H1 (cell line): ENCODE measurements at regions not wholly inside any gene's neighbourhood (a gene's known extent, or its start where the extent isn't known, plus 50 kb on each side); places are given as distances from the start of the nearest gene placed in this dataset.

Experiments used
- CTCF ChIA-PET: fragments of 300-600 bp; sonication (Branson Sonifier 250); formaldehyde crosslinking; loops from one replicate; lab custom pipeline; 2021; ENCODE audit not compliant: partially characterized antibody; lab: Charles Lee
- POLR2A ChIA-PET: fragments of 300-600 bp; sonication (Branson Sonifier 250); formaldehyde crosslinking; loops from one replicate; lab custom pipeline; 2021; ENCODE audit warnings: inconsistent platforms; ENCODE audit not compliant: partially characterized antibody; lab: Charles Lee
- DNase-seq, 2 experiments: peaks; one replicate each; pipeline versions ENCODE4 v3.0.0 to v3.0.0-alpha.2; 2010 to 2022; ENCODE audit warnings: low spot score in 2 of 2, low read depth in 1 of 2, mixed read lengths in 1 of 2
- FAIRE-seq: peaks from 2 replicates; lab custom pipeline; 2011; peaks lifted over from hg19 to GRCh38; lab: Jason Lieb, UNC
- H2AFZ ChIP-seq: 2 replicates; pipeline ENCODE4 v1.8.1; 2012; ENCODE audit warnings: low read length, inconsistent platforms
- H2AK5ac ChIP-seq: 2 replicates; pipeline ENCODE4 v1.6.1; 2013; ENCODE audit warnings: low read depth, low read length
- H2BK120ac ChIP-seq: replicated peaks from 2 replicates; pipeline ENCODE3; 2013; ENCODE audit warnings: low read depth, low read length, inconsistent platforms
- H2BK12ac ChIP-seq: 2 replicates; pipeline ENCODE4 v1.6.1; 2013; ENCODE audit warnings: low read depth, low read length
- H2BK15ac ChIP-seq: 2 replicates; pipeline ENCODE4 v1.6.1; 2013; ENCODE audit warnings: low read length
- H2BK20ac ChIP-seq: 2 replicates; pipeline ENCODE4 v1.6.1; 2013; ENCODE audit warnings: low read length
- H2BK5ac ChIP-seq: 2 replicates; pipeline ENCODE4 v1.6.1; 2013; ENCODE audit warnings: low read depth, low read length
- H3K14ac ChIP-seq: 2 replicates; pipeline ENCODE4 v1.6.1; 2013; ENCODE audit warnings: inconsistent platforms; ENCODE audit not compliant: insufficient read length
- H3K18ac ChIP-seq: 2 replicates; pipeline ENCODE4 v1.6.1; 2013; ENCODE audit warnings: low read length; ENCODE audit errors: extremely low read depth
- H3K23ac ChIP-seq: 2 replicates; pipeline ENCODE4 v1.6.1; 2013; ENCODE audit warnings: inconsistent platforms; ENCODE audit not compliant: insufficient read length
- H3K23me2 ChIP-seq: 2 replicates; pipeline ENCODE4 v1.6.1; 2013; ENCODE audit warnings: low read depth, low read length
- H3K27ac ChIP-seq: 2 replicates; pipeline ENCODE4 v1.6.1; 2011; ENCODE audit warnings: low read depth, low read length, inconsistent platforms
- H3K27me3 ChIP-seq, 4 experiments: replicated peaks in 1 of 4; 1 replicate in 1 of 4; 2 replicates in 3 of 4; pipeline versions ENCODE4 v1.6.1 to v1.8.1; 2011 to 2013; ENCODE audit warnings: low read length in 3 of 4, mild to moderate bottlenecking in 3 of 4, inconsistent platforms in 2 of 4, mixed read lengths in 2 of 4, moderate library complexity in 1 of 4; ENCODE audit not compliant: control insufficient read depth in 3 of 4, insufficient read depth in 3 of 4; ENCODE audit errors: extremely low read depth in 1 of 4
- H3K36me3 ChIP-seq, 4 experiments: 2 replicates each; pipeline versions ENCODE4 v1.6.1 to v1.8.1; 2011 to 2013; ENCODE audit warnings: mild to moderate bottlenecking in 4 of 4, low read length in 3 of 4, moderate library complexity in 2 of 4, control low read depth in 1 of 4, inconsistent platforms in 1 of 4; ENCODE audit not compliant: insufficient read depth in 4 of 4, control insufficient read depth in 2 of 4
- H3K4ac ChIP-seq: replicated peaks from 2 replicates; pipeline ENCODE3; 2013; ENCODE audit warnings: low read length, low read depth, mixed read lengths, inconsistent platforms; ENCODE audit not compliant: insufficient read length
- H3K4me1 ChIP-seq, 4 experiments: replicated peaks in 1 of 4; 1 replicate in 1 of 4; 2 replicates in 3 of 4; pipeline versions ENCODE4 v1.6.1 to v1.8.1; 2011 to 2013; ENCODE audit warnings: low read length in 3 of 4, inconsistent platforms in 2 of 4, mixed read lengths in 1 of 4; ENCODE audit not compliant: insufficient read depth in 4 of 4, control insufficient read depth in 3 of 4
- H3K4me2 ChIP-seq, 2 experiments: 2 replicates each; pipeline versions ENCODE4 v1.6.1 to v1.8.1; 2011 to 2013; ENCODE audit warnings: low read depth in 2 of 2, low read length in 2 of 2, control low read depth in 1 of 2, inconsistent platforms in 1 of 2, mild to moderate bottlenecking in 1 of 2; ENCODE audit not compliant: insufficient read depth in 1 of 2
- H3K4me3 ChIP-seq, 4 experiments: fragments of 200-600, 300-600 bp in 1 of 4; sonication (generic), shearing (Covaris generic), sonication (Bioruptor Twin) in 1 of 4; 2 replicates each; pipeline versions ENCODE4 v1.5.1 to v1.8.1; 2011 to 2016; ENCODE audit warnings: low read length in 4 of 4, low read depth in 3 of 4, control low read depth in 2 of 4, inconsistent platforms in 2 of 4, mild to moderate bottlenecking in 2 of 4, mixed read lengths in 1 of 4, moderate library complexity in 1 of 4; ENCODE audit not compliant: insufficient read depth in 2 of 4; ENCODE audit errors: extremely low read depth in 1 of 4
- H3K56ac ChIP-seq: replicated peaks from 2 replicates; pipeline ENCODE3; 2013; ENCODE audit warnings: low read depth, mild to moderate bottlenecking, mixed read lengths, low read length, inconsistent platforms; ENCODE audit not compliant: insufficient read length
- H3K79me1 ChIP-seq: 2 replicates; pipeline ENCODE4 v1.6.1; 2013; ENCODE audit warnings: low read depth, low read length, control low read depth
- H3K79me2 ChIP-seq, 2 experiments: 2 replicates each; pipeline versions ENCODE4 v1.6.1 to v1.8.1; 2012 to 2013; ENCODE audit warnings: low read length in 2 of 2, mild to moderate bottlenecking in 2 of 2, inconsistent platforms in 1 of 2; ENCODE audit not compliant: insufficient read depth in 2 of 2, control insufficient read depth in 1 of 2
- H3K9ac ChIP-seq, 4 experiments: replicated peaks in 1 of 4; 1 replicate in 1 of 4; 2 replicates in 3 of 4; pipeline versions ENCODE4 v1.6.1 to v1.8.1; 2011 to 2013; ENCODE audit warnings: low read depth in 3 of 4, low read length in 3 of 4, control low read depth in 2 of 4, mild to moderate bottlenecking in 2 of 4, moderate library complexity in 2 of 4, inconsistent platforms in 1 of 4; ENCODE audit errors: extremely low read depth in 1 of 4
- H3K9me3 ChIP-seq, 2 experiments: 2 replicates each; pipeline versions ENCODE4 v1.6.1 to v1.8.1; 2012 to 2013; ENCODE audit warnings: mild to moderate bottlenecking in 2 of 2, moderate library complexity in 2 of 2, control low read depth in 1 of 2, inconsistent platforms in 1 of 2, low read depth in 1 of 2, low read length in 1 of 2, mixed read lengths in 1 of 2; ENCODE audit not compliant: insufficient read depth in 2 of 2
- H4K20me1 ChIP-seq, 2 experiments: replicated peaks in 1 of 2; 2 replicates each; pipeline versions ENCODE3 to v1.8.1; 2011 to 2013; ENCODE audit warnings: inconsistent platforms in 2 of 2, low read length in 2 of 2, mild to moderate bottlenecking in 1 of 2; ENCODE audit not compliant: insufficient read depth in 2 of 2, control insufficient read depth in 1 of 2
- H4K5ac ChIP-seq: 2 replicates; pipeline ENCODE4 v1.6.1; 2013; ENCODE audit warnings: low read length, low read depth, mixed read lengths, inconsistent platforms; ENCODE audit not compliant: insufficient read length
- H4K8ac ChIP-seq: 2 replicates; pipeline ENCODE4 v1.8.0; 2013; ENCODE audit warnings: mild to moderate bottlenecking, moderate library complexity, low read length, inconsistent platforms; ENCODE audit not compliant: insufficient read depth; ENCODE audit errors: extremely low read depth
- H4K91ac ChIP-seq: replicated peaks from 2 replicates; pipeline ENCODE3; 2013; ENCODE audit warnings: low read length, mixed read lengths, inconsistent platforms; ENCODE audit not compliant: insufficient read length
- FOSL1 ChIP-seq: IDR thresholded peaks from 2 replicates; pipeline ENCODE4 v1.6.1; 2011; ENCODE audit warnings: mild to moderate bottlenecking, low read depth, low read length, moderate library complexity; ENCODE audit not compliant: insufficient read depth
- MAFK ChIP-seq: IDR thresholded peaks from 2 replicates; pipeline ENCODE4 v1.6.1; 2012; ENCODE audit warnings: low read depth, mild to moderate bottlenecking, improper control_type of control experiment, low read length
- POU5F1 ChIP-seq: IDR thresholded peaks from 2 replicates; pipeline ENCODE4 v1.6.1; 2011; ENCODE audit warnings: low read depth, mild to moderate bottlenecking, low read length, moderate library complexity
- RAD21 ChIP-seq, 2 experiments: IDR thresholded peaks in 1 of 2; conservative IDR thresholded peaks in 1 of 2; 2 replicates each; pipeline ENCODE4 v1.6.1; 2011; ENCODE audit warnings: low read depth in 2 of 2, low read length in 2 of 2, improper control_type of control experiment in 1 of 2, inconsistent platforms in 1 of 2, mild to moderate bottlenecking in 1 of 2, moderate library complexity in 1 of 2
- SP1 ChIP-seq: IDR thresholded peaks from 2 replicates; pipeline ENCODE4 v1.6.1; 2011; ENCODE audit warnings: low read depth, low read length
- ZNF274 ChIP-seq: IDR thresholded peaks from 2 replicates; pipeline ENCODE4 v1.7.0; 2012; ENCODE audit warnings: low read length, borderline replicate concordance; ENCODE audit errors: extremely low read depth
- WGBS, 2 experiments: shearing (Covaris generic) in 1 of 2; methylation state at CpG; one replicate each; pipeline versions ENCODE4 v1.1.6 to v1.1.7; 2013 to 2015; ENCODE audit warnings: low lambda C conversion rate in 2 of 2, mixed read lengths in 2 of 2, inconsistent platforms in 1 of 2, low coverage in 1 of 2, missing lambda C conversion rate in 1 of 2; ENCODE audit not compliant: insufficient replicate concordance in 2 of 2, insufficient coverage in 1 of 2, insufficient read length in 1 of 2; ENCODE audit errors: extremely low coverage in 1 of 2, missing lambda C conversion rate in 1 of 2; 5-methylcytosine and 5-hydroxymethylcytosine counted together
- TF ChIP-seq, protein P1 (sequence below), 3 experiments: IDR thresholded peaks; 1 replicate in 2 of 3; 2 replicates in 1 of 3; pipeline versions ENCODE4 v1.5.1 to v1.6.1; 2011; ENCODE audit warnings: low read length in 3 of 3, mild to moderate bottlenecking in 3 of 3, inconsistent platforms in 2 of 3, low read depth in 1 of 3, moderate library complexity in 1 of 3; ENCODE audit not compliant: insufficient read depth in 1 of 3; ENCODE audit errors: control extremely low read depth in 1 of 3
- TF ChIP-seq, protein P2 (sequence below): IDR thresholded peaks from 2 replicates; pipeline ENCODE4 v1.6.1; 2011; ENCODE audit warnings: low read length, improper control_type of control experiment
- TF ChIP-seq, protein P3 (sequence below): IDR thresholded peaks from 2 replicates; pipeline ENCODE4 v1.6.1; 2011; ENCODE audit warnings: low read depth, mild to moderate bottlenecking, low read length; ENCODE audit not compliant: insufficient read depth

GRCh38 chr6:3601570-3601969 is 144.7 kb upstream of the SLC22A23 start:
- ChIA-PET CTCF (interaction anchor here (0.6 to 1.0 kb wide), 2 partner anchors 11 to 320 kb away, joined by 3 read pairs; no protein-coding TSS in a partner anchor), POLR2A (no interaction called here)
- Histone ChIP-seq H3K4ac (no peak overlapping the region), H2BK120ac (no peak overlapping the region), H2AFZ (no peak overlapping the region), H3K23ac (no peak overlapping the region), H3K9ac (no peak overlapping the region), H3K4me1 (no peaks in the 10 kb centered on the region), H4K8ac (no peak overlapping the region), H2BK15ac (no peak overlapping the region), H2BK20ac (no peak overlapping the region), H3K79me1 (no peaks in the 10 kb centered on the region), H3K14ac (no peak overlapping the region), H3K79me2 (no peaks in the 10 kb centered on the region), H4K91ac (no peak overlapping the region), H3K9me3 (no peaks in the 10 kb centered on the region), H4K5ac (no peak overlapping the region), H2AK5ac (no peak overlapping the region), H3K56ac (no peak overlapping the region), H3K36me3 (no peaks in the 10 kb centered on the region), H3K27ac (no peak overlapping the region), H2BK5ac (no peak overlapping the region), H3K4me3 (no peak overlapping the region), H3K23me2 (no peaks in the 10 kb centered on the region), H2BK12ac (no peak overlapping the region), H3K27me3 (no peaks in the 10 kb centered on the region), H3K18ac (no peak overlapping the region), H4K20me1 (no peaks in the 10 kb centered on the region), H3K4me2 (no peak overlapping the region)
- FAIRE-seq: no peak
- WGBS, 2 experiments: 90% methylated on average over 3 of the region's 3 CpGs; no CpG with 5 or more reads in 1 of the 2 experiments
- DNase-seq: no peak
- TF ChIP-seq, protein P1, sequence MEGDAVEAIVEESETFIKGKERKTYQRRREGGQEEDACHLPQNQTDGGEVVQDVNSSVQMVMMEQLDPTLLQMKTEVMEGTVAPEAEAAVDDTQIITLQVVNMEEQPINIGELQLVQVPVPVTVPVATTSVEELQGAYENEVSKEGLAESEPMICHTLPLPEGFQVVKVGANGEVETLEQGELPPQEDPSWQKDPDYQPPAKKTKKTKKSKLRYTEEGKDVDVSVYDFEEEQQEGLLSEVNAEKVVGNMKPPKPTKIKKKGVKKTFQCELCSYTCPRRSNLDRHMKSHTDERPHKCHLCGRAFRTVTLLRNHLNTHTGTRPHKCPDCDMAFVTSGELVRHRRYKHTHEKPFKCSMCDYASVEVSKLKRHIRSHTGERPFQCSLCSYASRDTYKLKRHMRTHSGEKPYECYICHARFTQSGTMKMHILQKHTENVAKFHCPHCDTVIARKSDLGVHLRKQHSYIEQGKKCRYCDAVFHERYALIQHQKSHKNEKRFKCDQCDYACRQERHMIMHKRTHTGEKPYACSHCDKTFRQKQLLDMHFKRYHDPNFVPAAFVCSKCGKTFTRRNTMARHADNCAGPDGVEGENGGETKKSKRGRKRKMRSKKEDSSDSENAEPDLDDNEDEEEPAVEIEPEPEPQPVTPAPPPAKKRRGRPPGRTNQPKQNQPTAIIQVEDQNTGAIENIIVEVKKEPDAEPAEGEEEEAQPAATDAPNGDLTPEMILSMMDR (IDR thresholded peaks at IDR 0.05; ENCODE audit: control extremely low read depth in 1 of 3, insufficient read depth in 1 of 3, low read depth in 1 of 3, low read length in 3 of 3): no peak
- TF ChIP-seq ZNF274: no peak
- no peak for TF ChIP-seq MAFK
- TF ChIP-seq, protein P2, sequence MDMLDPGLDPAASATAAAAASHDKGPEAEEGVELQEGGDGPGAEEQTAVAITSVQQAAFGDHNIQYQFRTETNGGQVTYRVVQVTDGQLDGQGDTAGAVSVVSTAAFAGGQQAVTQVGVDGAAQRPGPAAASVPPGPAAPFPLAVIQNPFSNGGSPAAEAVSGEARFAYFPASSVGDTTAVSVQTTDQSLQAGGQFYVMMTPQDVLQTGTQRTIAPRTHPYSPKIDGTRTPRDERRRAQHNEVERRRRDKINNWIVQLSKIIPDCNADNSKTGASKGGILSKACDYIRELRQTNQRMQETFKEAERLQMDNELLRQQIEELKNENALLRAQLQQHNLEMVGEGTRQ: no peak
- no peak for TF ChIP-seq RAD21 (IDR thresholded peaks at IDR 0.05 in 1 of 2, conservative IDR thresholded peaks at IDR 0.05 in 1 of 2; ENCODE audit: low read depth in 2 of 2, low read length in 2 of 2)
- TF ChIP-seq POU5F1: no peak
- TF ChIP-seq FOSL1: no peak
- TF ChIP-seq, protein P3, sequence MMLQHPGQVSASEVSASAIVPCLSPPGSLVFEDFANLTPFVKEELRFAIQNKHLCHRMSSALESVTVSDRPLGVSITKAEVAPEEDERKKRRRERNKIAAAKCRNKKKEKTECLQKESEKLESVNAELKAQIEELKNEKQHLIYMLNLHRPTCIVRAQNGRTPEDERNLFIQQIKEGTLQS: no peak
- TF ChIP-seq SP1: no peak
